DMS53 (cell line): ENCODE measurements at regions not wholly inside any gene's neighbourhood (a gene's known extent, or its start where the extent isn't known, plus 50 kb on each side); places are given as distances from the start of the nearest gene placed in this dataset.

Experiments used
- DNase-seq: peaks from one replicate; lab custom pipeline; 2025; lab: John Stamatoyannopoulos, UW

DNA sequence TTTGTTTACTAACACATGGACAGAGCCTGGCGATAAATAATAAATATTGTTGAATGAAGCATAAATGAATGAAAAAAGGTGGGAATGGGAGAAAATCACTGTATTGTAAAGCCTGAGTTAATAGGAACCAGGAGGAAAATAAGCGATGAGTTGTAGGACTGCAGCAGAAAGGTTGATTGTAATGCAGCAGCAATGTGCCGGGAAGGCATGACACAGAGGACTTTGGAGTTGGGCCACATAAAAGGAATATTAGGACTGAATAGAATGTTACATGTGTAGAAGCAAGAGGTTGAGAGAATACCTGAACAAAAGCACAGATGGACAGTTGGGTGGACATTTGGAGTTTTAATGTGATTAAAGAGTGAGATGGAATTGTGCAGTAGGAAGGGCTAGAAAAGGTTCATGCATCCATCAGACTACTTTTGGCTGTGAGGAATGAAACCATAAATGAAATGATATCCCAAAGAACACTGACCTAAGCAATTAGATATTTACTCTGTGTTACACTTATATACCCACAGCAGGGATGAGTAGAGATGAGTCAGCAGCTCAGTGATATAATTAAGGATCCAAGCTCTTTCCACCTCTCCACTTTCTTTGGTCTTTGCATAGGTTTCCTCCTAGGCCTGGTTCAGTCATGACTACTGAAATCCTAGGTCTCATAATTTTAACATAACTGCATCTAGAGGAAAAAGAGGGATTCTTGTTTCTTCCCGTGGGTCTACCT, 55.4 kb downstream of the CCER1 start:
- DNase-seq = peak; percentile 60

DNA sequence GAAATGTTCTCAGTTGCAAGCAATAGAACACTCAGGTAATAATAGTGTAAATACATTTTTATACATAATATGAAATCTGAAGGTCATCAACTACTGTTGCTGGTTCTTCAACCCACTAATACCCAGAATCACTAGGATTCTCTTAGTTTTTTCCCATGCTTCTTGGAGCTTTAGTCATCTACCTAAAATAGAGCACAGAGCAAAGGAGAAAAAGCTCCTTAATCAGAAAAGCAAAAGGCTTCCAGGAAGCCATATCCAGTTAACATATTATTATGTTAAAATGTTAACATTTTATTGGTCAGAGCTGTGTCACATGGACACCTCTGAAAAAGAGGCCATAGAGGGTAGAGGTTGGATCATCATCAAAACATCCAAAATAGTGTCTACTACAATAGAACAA, 57.0 kb downstream of the CCER1 start:
- DNase-seq = no peak

DNA sequence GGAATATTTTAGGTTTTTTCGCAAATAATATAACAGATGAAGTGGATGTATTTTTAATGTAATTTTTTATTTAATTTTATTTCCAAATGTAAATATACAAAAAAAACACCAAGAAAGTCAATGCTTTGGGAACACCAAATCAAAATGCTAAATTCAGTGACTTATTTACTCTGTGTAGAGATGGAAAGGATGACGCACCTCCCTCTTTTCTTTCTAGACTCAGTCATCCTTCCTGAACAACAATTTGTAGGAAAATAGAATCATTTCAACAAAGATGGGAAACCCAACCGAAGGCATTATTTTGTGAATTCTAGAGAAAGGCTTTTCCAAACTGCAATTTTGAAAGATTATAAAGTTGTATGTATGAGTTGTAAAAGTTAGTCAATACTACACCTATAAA, 57.7 kb downstream of the CCER1 start:
- DNase-seq = no peak

DNA sequence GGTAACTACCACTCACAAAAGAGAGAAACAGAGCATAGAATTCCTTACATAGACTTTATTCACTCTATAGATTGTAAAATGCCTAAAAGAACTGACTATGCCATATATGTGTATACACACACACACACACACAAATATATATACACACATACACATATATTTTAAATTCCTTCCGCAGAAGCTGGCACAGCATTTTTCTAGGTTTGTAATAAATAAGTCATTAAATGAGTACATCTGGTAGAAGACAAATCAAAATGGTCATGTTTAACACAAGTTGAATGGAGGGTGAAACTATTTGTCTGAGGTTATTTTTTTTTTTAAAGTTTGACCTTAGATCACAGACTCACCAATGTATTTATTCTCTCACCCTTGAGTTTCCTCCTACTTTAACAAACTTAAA, 58.2 kb downstream of the CCER1 start:
- no peak for DNase-seq

DNA sequence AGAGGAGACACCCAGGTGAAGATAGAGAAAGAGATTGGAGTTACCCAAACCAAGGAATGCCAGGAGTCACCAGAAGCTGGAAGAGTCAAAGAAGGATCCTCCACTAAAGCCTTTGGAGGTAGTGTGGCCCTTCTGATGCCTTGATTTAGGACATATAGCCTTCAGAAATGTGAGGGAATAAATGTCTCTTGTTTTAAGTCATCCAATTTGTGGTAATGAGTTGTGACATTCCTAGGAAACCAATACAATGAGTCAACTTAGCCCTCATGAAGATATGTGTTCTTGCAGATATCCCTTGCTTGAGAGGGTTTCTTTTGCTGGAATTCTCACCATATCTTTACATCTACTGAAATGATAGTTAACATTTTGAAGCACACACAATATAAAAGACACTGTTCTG, 58.8 kb downstream of the CCER1 start:
- DNase-seq = no peak

DNA sequence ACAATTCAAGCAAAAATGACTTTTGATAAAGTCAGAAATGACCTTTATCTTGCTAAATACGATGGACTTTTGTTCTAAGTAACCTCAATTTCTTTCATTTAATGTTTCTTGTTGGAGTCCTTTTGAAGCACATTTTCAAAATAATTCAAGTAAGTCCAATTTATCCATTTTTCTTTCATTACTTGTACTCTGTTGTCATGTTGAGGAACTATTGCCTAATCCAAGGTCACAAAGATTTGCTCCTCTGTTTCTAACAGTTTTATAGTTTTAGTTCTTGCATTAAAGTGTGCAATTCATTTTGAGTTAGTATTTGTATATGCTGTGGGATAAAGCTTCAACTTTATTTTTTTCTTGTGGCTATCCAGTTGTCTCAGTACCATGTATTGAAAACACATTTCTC, 66.7 kb downstream of the CCER1 start:
- DNase-seq = no peak

DNA sequence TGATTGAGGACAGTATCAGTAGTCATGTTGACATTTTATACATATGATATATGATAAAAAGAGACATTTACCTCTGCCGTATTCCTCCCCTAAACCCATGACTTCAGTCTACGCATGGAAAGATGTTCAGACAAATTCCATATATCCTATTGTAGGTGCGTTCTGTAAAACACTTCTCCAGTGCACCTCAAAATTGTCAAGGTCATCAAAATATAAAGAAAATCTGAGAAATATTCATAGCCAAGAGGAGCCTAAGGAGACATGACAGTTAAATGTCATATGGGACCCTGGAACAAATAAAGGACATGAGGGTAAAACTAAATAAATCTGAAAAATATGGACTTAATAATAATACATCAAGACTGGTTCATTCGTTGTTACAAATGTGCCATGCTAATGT, 71.5 kb downstream of the CCER1 start:
- DNase-seq = no peak

DNA sequence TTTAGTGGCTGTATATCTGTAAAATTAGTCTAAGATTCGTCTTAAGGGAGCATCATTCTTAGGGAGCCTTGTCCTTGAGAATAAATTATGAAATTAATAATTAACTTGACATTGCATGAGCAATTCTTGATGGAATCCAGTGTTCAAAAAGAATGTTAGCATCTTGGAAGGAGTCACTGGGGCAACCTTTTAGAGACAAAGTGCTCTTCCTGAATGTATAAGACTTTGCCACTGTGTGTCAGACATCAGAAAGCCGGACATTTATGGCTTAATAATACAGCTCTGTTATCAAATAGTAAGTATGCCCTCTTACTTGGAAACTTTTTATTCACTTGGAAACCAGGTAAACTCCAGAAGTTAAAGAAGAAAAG, 83.3 kb downstream of the CCER1 start:
- no peak for DNase-seq

DNA sequence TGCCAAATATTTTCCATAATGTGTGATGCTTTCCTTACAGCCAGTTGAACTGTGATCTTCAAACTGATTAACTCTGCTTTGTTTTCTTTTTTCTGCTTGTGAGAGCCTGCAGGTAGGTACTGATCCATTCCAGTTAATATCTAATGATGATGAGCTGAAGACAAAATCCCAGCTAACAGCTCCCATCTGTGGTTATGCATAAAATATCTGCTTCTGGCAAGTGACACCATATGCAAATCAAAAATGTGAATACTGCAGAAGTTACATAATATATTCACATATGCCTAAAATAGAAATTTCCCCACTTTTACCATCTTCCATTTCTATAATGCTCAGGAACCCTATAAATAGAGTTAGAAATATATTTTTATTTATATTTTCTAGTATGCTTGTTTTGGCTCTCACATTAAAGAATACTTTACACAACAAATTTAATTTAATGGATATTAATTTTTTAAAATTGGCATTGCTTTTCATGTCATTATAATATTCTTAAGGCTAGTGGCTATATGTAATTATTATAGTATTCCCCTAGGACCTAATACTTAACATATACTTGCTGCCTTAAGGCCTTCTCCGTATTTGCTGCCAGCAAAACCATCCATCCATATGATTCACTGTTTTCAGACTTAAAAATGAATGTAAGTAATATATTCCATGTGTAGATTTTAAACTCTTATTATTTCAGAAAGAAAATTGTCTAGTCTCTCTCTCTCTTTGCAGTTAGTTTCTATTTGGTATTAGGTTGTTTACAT, 83.8 kb downstream of the CCER1 start:
- DNase-seq = no peak

DNA sequence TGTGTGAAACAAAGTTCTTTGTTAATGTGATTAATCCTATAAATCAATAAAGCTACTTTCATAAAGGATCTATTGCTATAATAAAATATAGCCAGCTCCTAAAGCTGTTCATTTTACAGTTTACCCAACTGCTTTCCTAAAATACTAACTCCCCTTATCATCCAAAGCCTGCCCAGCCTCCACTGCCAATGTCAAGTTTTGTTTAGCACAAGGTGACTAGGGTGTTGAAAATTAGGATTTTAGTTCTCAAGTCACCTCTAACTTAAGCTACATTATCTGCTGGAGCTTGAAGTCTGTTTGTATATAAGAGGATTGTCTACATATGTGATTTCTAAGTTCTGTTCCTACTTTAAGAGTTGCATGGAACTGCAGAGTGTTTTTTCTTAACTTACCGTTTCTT, 86.3 kb downstream of the CCER1 start:
- no peak for DNase-seq

DNA sequence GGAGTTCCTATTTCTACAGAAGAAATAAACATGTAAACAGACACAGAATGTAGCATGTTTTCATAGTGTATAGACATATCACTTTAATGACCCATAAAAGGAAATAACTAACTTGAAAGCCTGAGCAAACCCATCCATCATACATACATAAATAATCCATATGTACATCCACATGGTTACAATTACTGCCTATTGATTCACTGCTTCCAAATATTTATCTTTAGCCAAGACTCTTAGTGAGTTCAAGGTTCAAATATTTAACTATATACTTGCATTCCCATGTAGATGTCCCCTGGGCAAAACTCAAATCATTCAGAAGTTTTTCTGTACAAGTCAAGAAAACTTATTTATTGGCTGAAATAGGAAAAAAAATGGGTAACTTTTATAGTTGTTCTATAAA, 95.4 kb downstream of the CCER1 start:
- DNase-seq = peak; percentile 22

DNA sequence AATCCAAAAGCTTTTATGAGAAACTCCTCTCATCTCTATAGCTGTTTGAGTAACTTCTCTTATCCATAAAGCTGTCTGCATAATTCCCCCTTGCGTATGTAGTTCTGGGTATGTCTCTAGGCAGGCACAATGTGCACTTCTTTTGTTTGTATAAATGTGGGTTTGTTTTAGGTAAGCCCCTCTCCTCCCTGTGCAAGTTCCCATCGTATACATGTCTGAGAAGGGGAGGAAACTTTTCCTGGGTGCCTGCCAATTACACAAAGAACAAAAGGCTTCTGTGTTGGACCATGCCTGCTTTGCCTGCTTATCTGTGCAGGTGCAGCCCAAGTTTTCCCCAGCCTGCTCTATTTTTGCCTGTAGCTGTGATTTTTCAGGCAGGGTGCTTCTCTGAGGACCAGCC, 96.7 kb downstream of the CCER1 start:
- DNase-seq = no peak

DNA sequence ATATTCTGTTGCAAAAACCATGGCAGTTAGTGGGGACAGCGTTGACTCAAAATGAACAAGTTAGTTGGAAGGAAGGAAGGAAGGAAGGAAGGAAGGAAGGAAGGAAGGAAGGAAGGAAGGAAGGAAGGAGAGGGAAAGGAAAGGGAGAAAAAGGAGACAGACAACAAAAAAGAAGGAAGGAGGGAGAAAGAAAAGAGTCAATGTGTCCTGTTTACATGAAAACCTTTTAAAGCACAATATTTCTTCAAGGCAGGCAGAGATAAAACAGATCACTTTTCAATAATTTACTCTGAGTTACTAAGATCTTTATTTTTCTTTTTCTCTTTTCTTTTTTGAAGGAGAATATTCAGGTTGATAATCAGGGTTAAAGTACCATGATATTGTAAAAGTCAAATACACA, 99.4 kb downstream of the CCER1 start:
- DNase-seq = no peak

DNA sequence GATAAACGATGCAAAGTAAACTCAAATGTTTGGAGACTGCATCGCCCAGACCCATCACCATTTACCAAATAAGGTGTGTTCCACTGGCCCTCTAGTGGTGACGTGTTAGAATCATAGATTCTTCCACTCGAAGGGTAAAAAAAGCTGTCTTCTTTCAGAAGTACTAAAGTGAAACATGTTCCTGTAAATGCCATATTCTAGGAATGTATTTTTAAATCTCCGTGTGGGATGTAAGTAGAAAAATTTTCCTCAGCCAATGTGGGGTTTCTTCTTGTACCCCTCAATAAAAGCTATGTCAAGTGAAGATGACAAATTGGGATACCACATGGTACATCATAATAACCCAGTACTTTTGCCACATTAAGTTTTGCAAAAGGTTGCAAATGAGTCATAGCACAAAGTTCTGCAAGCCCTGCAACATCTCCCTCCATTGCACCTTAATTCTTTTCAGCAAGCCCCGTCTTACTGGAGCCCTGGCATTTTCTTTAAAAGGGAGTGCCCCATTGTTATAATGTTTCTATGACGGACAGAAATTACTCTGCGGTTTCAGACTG, 100.8 kb downstream of the CCER1 start:
- DNase-seq = peak; percentile 88

DNA sequence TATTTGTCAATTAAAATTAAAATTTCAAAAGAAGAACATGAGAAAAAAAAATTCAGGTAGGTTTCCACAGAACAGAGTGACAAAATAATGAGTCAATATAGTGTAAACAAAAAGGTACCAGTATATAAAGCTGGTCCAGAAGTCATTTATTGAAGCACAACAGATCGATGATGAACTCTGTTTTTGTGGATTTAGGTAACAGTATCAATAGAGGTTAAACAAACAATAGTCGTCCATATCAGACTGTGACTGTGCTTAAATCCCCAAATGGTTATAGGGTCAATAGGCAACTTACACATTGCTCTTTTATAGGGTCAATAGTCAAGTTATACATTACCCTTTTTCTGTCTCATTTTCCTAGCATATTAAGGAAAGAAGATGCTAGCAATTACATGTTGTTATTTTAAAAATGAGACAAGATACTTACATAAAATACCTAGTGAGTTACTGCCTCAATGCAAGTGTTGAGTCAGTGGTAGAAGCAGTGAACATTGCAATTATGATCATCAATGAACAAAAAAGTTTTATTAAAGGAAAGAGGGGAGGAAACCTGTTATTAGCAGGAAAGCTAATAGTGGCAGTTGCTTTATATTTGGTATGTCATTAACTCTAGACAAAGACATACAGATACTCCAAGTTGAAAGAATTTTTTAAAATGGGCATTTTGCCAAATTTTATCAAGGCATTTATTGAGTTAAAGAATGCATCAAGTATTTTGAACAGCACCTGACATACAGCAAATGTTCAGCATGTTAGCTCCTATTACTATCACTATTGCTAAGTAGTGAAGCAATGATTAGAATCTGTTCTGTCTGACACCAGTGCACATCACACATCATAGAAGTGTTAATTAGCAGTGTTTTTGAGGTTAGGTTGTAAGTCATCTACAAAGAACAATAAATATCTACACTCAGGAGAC, 102.9 kb downstream of the CCER1 start:
- peak; percentile 42 for DNase-seq

DNA sequence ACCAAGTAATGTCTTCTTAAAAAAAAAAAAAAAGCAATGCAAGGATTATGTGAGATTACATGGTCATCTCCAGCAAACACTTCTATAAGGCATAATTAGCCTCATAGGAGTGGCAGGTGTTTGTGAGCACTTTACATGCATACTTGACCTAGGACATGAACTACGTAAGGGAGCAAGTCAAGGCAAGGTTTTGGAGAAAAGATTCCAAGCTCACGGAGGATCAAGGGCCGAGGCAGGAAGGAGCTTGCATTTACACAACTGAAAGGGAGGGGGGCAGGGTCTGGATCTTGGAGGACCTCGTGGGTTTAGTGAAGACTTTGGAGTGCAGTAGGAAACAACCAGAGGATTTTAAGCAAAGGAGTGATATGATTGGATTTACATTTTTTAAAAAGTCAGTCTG, 112.5 kb downstream of the CCER1 start:
- DNase-seq = peak; percentile 70

DNA sequence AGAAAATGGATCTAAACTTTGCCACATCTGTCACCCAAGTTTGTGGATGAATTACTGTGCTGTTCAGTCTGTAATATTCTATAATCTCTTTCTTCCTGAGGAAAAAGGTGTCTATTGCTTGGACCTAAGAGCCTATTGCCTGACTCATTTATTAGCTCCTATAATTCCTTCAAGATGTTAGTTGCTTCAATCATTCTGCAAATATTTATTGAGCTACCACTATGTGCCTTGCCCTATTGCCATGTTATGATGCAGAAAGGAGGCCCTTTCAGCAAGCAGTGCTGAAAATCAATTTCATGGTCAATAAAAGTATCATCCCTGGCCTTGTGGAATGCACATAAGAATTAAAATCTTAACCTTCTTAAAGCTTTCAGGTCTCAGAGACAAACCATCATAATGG, 113.6 kb downstream of the CCER1 start:
- no peak for DNase-seq

DNA sequence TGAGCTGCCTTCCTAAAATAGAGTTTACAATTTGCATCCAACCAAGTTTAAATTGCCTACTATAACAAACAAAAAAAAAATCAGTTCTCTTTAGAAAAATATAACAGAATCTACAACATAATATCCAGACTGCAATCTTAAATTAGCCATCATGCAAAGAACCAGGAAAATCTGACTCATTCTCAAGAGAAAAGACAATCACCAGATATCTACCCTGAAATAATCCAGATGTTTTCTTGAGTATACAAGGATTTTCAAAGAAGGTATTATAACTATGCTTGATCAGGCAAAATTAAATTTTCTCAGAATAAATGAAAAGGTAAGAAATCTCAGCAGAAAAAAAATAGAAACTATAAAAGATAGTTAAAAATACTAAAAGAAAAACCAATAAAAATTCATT, 115.6 kb downstream of the CCER1 start:
- DNase-seq = no peak

DNA sequence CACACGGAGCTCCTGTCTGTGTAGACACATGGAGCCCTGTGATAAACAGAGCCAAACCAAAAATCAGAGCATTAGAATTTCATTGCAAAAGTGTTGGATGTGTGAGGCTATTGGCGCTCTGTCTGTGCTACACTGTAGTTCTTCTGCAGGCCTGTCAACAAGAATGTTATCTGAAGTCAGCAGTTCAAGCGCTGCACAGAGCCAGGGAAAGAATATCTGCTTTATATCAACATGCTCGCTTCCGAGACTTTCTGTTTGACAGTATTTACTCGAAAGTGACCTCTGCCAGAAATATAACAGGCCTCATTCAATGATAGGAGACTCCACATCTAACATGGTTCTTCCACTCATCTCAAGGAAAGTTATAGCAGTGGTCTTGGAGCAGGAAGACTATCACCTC, 118.3 kb downstream of the CCER1 start:
- no peak for DNase-seq

DNA sequence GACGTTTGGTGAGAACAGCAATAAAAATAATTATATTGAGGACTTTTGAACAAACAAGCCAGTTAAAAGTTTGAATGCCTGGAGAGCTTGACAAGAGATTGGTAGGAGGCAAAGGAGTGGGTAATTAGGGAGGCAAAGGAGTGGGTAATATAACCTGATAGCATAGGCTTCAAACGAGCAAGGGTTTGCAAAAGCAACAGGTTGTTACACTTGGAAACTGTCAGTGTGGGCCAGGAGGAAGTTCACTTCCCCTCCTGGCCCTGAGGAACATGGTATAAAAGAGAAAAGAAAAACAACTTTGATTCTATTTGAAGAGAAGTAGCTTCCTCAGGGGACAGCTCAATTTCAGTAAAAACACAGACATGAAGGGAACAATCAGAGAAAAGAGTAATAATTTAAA, 121.7 kb downstream of the CCER1 start:
- DNase-seq = no peak

DNA sequence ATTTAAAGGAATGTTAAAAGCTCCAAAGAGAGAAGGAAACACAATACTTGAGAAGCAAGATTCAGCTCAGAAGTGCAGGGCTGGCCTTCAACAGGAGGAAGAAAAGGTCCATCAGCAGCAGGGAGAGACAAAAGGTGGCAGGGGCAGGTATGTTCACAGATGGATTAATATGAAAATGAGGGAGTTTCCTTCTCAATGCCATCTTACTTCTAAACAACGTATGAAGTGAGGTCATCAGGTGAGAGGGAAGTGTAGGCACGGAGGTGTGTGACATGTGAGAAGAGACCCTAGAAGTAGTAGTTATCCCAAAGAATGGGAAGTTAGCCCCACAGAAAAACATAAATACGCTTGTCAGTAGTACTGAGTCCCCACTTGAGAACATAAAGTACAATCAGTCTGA, 122.5 kb downstream of the CCER1 start:
- no peak for DNase-seq

DNA sequence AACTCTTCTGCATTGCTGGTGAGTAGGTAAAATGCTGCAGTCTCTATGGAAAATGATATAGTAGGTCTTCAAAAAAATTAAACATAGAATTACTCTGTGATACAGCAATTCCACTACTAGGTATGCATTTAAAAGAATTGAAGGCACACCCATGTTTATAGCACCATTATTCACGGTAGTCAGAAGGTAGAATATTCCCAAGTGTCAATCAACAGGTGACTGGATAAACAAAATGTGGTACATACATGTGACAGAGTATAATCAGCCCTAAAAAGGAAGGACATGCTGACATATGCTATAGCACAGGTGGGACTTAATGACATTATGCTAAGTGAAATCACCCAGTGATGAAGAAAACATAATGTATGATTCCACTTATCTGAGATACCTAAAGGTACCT, 123.3 kb downstream of the CCER1 start:
- DNase-seq = no peak

DNA sequence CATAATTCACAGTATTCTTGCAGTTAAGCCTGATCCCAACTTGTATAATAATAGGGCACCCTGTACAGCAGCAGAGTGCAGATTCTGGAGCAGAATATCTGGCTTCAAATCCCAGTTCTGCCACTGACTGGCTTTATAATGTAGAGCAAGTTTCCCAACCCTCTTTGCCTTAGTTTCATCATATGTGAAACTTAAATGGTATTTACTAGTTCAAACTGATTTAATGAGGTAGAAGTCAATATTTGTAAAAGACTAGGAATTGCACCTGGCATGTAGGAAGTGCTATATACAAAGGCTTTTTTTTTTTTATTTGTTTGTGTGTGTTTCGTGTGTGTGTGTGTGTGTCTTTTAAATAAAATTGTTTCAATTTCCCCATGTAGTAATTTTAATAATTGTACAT, 125.9 kb downstream of the CCER1 start:
- peak; percentile 75 for DNase-seq
